Nephron (organoid): ENCODE measurements at regions not wholly inside any gene's neighbourhood (a gene's known extent, or its start where the extent isn't known, plus 50 kb on each side); places are given as distances from the start of the nearest gene placed in this dataset.

Source experiments
- H3K27ac Mint-ChIP-seq, 3 experiments: 2 replicates each; pipeline ENCODE4 v1.8.0; 2020; ENCODE audit warnings: mixed read lengths in 3 of 3, mild to moderate bottlenecking in 2 of 3, moderate library complexity in 1 of 3
- H3K27me3 Mint-ChIP-seq: 2 replicates; pipeline ENCODE4 v1.8.0; 2021; ENCODE audit warnings: low read depth, mild to moderate bottlenecking, moderate library complexity, mixed read lengths
- H3K36me3 Mint-ChIP-seq: 2 replicates; pipeline ENCODE4 v1.8.0; 2020; ENCODE audit warnings: low read depth, mixed read lengths
- H3K4me1 Mint-ChIP-seq: 2 replicates; pipeline ENCODE4 v1.8.0; 2020; ENCODE audit warnings: mixed read lengths
- H3K4me3 Mint-ChIP-seq, 3 experiments: 2 replicates each; pipeline ENCODE4 v1.8.0; 2020; ENCODE audit warnings: mild to moderate bottlenecking in 3 of 3, mixed read lengths in 3 of 3, moderate library complexity in 2 of 3
- H3K9me3 Mint-ChIP-seq: 2 replicates; pipeline ENCODE4 v1.8.0; 2020; ENCODE audit warnings: mixed read lengths
- CTCF ChIP-seq, 3 experiments: fragments of 200-600 bp; sonication (generic); IDR thresholded peaks; one replicate each; pipeline ENCODE4 v1.5.0; 2021; ENCODE audit warnings: antibody characterized with exemption in 3 of 3; ENCODE audit not compliant: unreplicated experiment in 3 of 3

- no peak overlapping the region for H3K4me3 Mint-ChIP-seq
- peaks cover 24% of the 10 kb centered on the region for H3K9me3 Mint-ChIP-seq
- no peaks in the 10 kb centered on the region for H3K27me3 Mint-ChIP-seq
- no peaks in the 10 kb centered on the region for H3K36me3 Mint-ChIP-seq
- TF ChIP-seq CTCF (IDR thresholded peaks at IDR 0.05; ENCODE audit: unreplicated experiment in 3 of 3): no peak
- H3K27ac Mint-ChIP-seq: no peak overlapping the region
- peaks cover 15% of the 10 kb centered on the region for H3K4me1 Mint-ChIP-seq
These were observed 302.6 kb upstream of the TAS2R1 start for GRCh38 chr5:9932770-9933169.

GRCh38 chr5:9930156-9930555, 300.0 kb upstream of the TAS2R1 start:
- no peak for TF ChIP-seq CTCF (IDR thresholded peaks at IDR 0.05; ENCODE audit: unreplicated experiment in 3 of 3)
- Mint-ChIP-seq H3K27ac (no peak overlapping the region), H3K4me3 (no peak overlapping the region), H3K4me1 (peaks cover 23% of the 10 kb centered on the region), H3K9me3 (peaks cover 13% of the 10 kb centered on the region), H3K36me3 (no peaks in the 10 kb centered on the region), H3K27me3 (no peaks in the 10 kb centered on the region)

GRCh38 chr5:9928326-9928725, 298.2 kb upstream of the TAS2R1 start:
- H3K27ac Mint-ChIP-seq: peak overlapping the region; percentile 6 to 61 (median 54)
- no peak overlapping the region for H3K4me3 Mint-ChIP-seq
- H3K36me3 Mint-ChIP-seq: peaks cover 3% of the 10 kb centered on the region
- TF ChIP-seq CTCF (IDR thresholded peaks at IDR 0.05; ENCODE audit: unreplicated experiment in 3 of 3): no peak
- peaks cover 18% of the 10 kb centered on the region for H3K9me3 Mint-ChIP-seq
- H3K4me1 Mint-ChIP-seq: peaks cover 23% of the 10 kb centered on the region
- no peaks in the 10 kb centered on the region for H3K27me3 Mint-ChIP-seq

- Mint-ChIP-seq H3K9me3 (peaks cover 15% of the 10 kb centered on the region), H3K27me3 (no peaks in the 10 kb centered on the region), H3K4me1 (peaks cover 23% of the 10 kb centered on the region), H3K36me3 (peaks cover 3% of the 10 kb centered on the region), H3K4me3 (no peak overlapping the region), H3K27ac (peak overlapping the region in 1 of 3 experiments; percentile 61)
- no peak for TF ChIP-seq CTCF (IDR thresholded peaks at IDR 0.05; ENCODE audit: unreplicated experiment in 3 of 3)
These were observed 297.4 kb upstream of the TAS2R1 start for GRCh38 chr5:9927521-9927997.

GRCh38 chr5:9927106-9927505, 297.0 kb upstream of the TAS2R1 start:
- Mint-ChIP-seq H3K4me3 (no peak overlapping the region), H3K27ac (peak overlapping the region in 1 of 3 experiments; percentile 61), H3K36me3 (peaks cover 3% of the 10 kb centered on the region), H3K9me3 (peaks cover 15% of the 10 kb centered on the region), H3K27me3 (no peaks in the 10 kb centered on the region), H3K4me1 (peaks cover 23% of the 10 kb centered on the region)
- TF ChIP-seq CTCF (IDR thresholded peaks at IDR 0.05; ENCODE audit: unreplicated experiment in 3 of 3): no peak

- Mint-ChIP-seq H3K36me3 (peaks cover 3% of the 10 kb centered on the region), H3K4me1 (peaks cover 22% of the 10 kb centered on the region), H3K27me3 (no peaks in the 10 kb centered on the region), H3K9me3 (peaks cover 15% of the 10 kb centered on the region), H3K4me3 (no peak overlapping the region), H3K27ac (no peak overlapping the region)
- TF ChIP-seq CTCF (IDR thresholded peaks at IDR 0.05; ENCODE audit: unreplicated experiment in 3 of 3): no peak
These were observed 294.5 kb upstream of the TAS2R1 start for GRCh38 chr5:9924614-9925013.
